ENCODE measurements at regions not wholly inside any gene's neighbourhood (a gene's known extent, or its start where the extent isn't known, plus 50 kb on each side); places are given as distances from the start of the nearest gene placed in this dataset.

DNA sequence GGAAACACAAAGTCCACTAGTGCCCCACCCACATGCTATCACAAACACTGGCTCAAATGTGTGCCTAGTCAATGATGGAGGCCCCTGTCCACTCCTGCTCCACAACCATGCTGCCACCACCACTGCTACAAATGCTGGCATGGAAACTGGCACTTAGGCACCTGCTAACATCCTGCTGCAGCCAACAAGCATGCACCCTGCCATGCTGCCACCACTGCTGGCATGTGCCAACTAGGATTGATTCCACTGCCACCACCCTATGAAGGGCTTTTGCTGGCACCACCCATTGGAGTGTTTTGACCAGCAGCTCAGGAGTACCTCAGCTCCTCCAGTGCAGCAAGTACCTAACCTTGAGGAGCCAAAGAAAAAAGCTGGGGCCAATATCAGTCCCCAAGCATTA, 236.6 kb downstream of the CCDC59 start:
- no peaks in the 10 kb centered on the region for H3K9me3 ChIP-seq (ENCODE audit: control insufficient read depth, low read length)
- DNase-seq, result no peak
- no peaks in the 10 kb centered on the region for H3K4me1 ChIP-seq (ENCODE audit: control insufficient read depth, insufficient read depth, low read length, poor library complexity, severe bottlenecking)
- H3K27me3 ChIP-seq (replicated peaks; ENCODE audit: control insufficient read depth, insufficient read depth, low read length, poor library complexity, severe bottlenecking), result no peaks in the 10 kb centered on the region
- H3K4me3 ChIP-seq (ENCODE audit: insufficient read depth, low read depth, low read length, poor library complexity, severe bottlenecking), result no peak overlapping the region
- H3K27ac ChIP-seq (ENCODE audit: insufficient read depth, low read length, poor library complexity, severe bottlenecking), result no peak overlapping the region
- no peaks in the 10 kb centered on the region for H3K36me3 ChIP-seq (ENCODE audit: control insufficient read depth, insufficient read depth, low read length)

DNA sequence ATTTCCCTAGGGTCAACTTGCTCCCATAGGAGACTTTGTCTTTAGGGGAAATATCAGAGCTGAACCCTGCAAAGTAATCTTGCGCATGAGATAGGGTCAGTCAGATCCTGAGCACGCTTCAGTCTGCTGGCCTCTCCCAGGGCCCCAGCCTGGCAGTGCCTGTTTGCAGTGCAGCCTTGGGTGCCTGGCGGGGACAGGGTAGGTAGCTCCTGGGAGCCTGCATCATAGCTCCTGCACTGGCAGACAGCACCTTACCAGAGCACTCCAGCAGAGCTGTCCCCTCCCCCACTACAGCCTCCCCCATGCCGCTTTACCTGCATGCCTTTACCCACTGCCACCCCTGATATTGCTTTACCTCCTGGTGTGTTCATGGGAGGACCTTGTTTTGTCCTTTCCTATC, 237.3 kb downstream of the CCDC59 start:
- Histone ChIP-seq H3K4me1 (ENCODE audit: control insufficient read depth, insufficient read depth, low read length, poor library complexity, severe bottlenecking) (no peaks in the 10 kb centered on the region), H3K27me3 (replicated peaks; ENCODE audit: control insufficient read depth, insufficient read depth, low read length, poor library complexity, severe bottlenecking) (no peaks in the 10 kb centered on the region), H3K4me3 (ENCODE audit: insufficient read depth, low read depth, low read length, poor library complexity, severe bottlenecking) (no peak overlapping the region), H3K36me3 (ENCODE audit: control insufficient read depth, insufficient read depth, low read length) (no peaks in the 10 kb centered on the region), H3K9me3 (ENCODE audit: control insufficient read depth, low read length) (no peaks in the 10 kb centered on the region), H3K27ac (ENCODE audit: insufficient read depth, low read length, poor library complexity, severe bottlenecking) (no peak overlapping the region)
- no peak for DNase-seq

DNA sequence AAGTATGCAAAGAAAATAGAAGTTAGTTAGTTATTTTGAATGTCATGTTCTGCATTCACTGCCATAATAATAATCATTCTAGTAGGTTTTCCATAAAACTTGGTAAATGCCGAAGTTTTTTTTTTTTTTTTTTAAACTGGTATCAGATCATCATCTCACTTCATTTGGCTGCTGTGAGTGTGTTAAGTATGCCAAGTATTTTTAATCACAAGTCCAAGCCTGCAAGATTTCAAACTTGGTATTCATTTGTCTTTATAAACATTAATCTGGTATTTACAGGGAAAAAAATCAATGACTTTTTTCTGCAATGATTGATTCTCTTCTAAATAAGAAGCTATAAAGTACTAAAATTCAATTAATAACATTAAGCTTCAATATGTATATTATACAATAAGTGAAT, 248.9 kb downstream of the CCDC59 start:
- H3K27me3 ChIP-seq (replicated peaks; ENCODE audit: control insufficient read depth, insufficient read depth, low read length, poor library complexity, severe bottlenecking), result no peaks in the 10 kb centered on the region
- H3K4me1 ChIP-seq (ENCODE audit: control insufficient read depth, insufficient read depth, low read length, poor library complexity, severe bottlenecking), result no peaks in the 10 kb centered on the region
- H3K9me3 ChIP-seq (ENCODE audit: control insufficient read depth, low read length), result no peaks in the 10 kb centered on the region
- DNase-seq, result no peak
- H3K36me3 ChIP-seq (ENCODE audit: control insufficient read depth, insufficient read depth, low read length), result no peaks in the 10 kb centered on the region
- no peak overlapping the region for H3K27ac ChIP-seq (ENCODE audit: insufficient read depth, low read length, poor library complexity, severe bottlenecking)
- H3K4me3 ChIP-seq (ENCODE audit: insufficient read depth, low read depth, low read length, poor library complexity, severe bottlenecking), result no peak overlapping the region

DNA sequence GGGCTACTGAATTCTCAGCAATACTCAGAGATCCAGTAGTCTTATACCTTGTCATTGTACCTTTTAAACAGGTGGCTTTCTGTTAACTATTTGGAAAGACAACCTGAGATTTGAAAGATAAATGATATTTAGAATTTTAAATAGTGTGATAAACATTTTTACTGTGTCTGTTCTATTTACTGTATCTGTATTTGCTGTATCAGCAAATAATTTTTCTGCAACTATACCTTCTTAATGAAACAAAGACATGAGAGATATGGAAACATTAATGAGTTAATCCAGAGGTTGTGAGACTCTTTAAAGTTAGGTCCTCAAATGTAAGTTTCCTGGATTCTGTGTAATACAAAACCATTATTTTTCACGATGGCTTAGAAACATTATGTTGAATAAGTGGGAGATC, 249.6 kb downstream of the CCDC59 start:
- no peak for DNase-seq
- H3K9me3 ChIP-seq (ENCODE audit: control insufficient read depth, low read length), result no peaks in the 10 kb centered on the region
- H3K27ac ChIP-seq (ENCODE audit: insufficient read depth, low read length, poor library complexity, severe bottlenecking), result no peak overlapping the region
- no peaks in the 10 kb centered on the region for H3K36me3 ChIP-seq (ENCODE audit: control insufficient read depth, insufficient read depth, low read length)
- H3K27me3 ChIP-seq (replicated peaks; ENCODE audit: control insufficient read depth, insufficient read depth, low read length, poor library complexity, severe bottlenecking), result no peaks in the 10 kb centered on the region
- H3K4me3 ChIP-seq (ENCODE audit: insufficient read depth, low read depth, low read length, poor library complexity, severe bottlenecking), result no peak overlapping the region
- no peaks in the 10 kb centered on the region for H3K4me1 ChIP-seq (ENCODE audit: control insufficient read depth, insufficient read depth, low read length, poor library complexity, severe bottlenecking)

DNA sequence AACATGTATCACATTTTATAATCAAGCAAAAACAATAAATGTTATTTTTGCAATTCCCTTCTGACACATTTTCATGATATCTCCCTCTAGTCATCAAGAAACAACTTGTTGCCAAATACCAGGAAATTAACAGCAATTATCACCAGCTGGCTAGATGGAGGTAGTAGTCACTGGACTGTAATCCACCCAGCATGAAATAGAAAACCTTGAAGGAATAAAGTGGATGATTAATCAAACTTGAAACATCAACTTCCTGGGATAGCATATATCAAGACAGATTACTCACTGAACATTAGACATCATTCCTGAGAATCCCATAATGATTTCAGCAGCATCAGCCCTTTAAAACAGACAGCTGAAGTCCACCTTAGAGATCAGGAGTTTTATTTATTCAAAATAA, 259.0 kb downstream of the CCDC59 start:
- Histone ChIP-seq H3K36me3 (ENCODE audit: control insufficient read depth, insufficient read depth, low read length) (no peaks in the 10 kb centered on the region), H3K27ac (ENCODE audit: insufficient read depth, low read length, poor library complexity, severe bottlenecking) (no peak overlapping the region), H3K4me1 (ENCODE audit: control insufficient read depth, insufficient read depth, low read length, poor library complexity, severe bottlenecking) (no peaks in the 10 kb centered on the region), H3K4me3 (ENCODE audit: insufficient read depth, low read depth, low read length, poor library complexity, severe bottlenecking) (no peak overlapping the region), H3K9me3 (ENCODE audit: control insufficient read depth, low read length) (no peaks in the 10 kb centered on the region), H3K27me3 (replicated peaks; ENCODE audit: control insufficient read depth, insufficient read depth, low read length, poor library complexity, severe bottlenecking) (no peaks in the 10 kb centered on the region)
- DNase-seq, result no peak

DNA sequence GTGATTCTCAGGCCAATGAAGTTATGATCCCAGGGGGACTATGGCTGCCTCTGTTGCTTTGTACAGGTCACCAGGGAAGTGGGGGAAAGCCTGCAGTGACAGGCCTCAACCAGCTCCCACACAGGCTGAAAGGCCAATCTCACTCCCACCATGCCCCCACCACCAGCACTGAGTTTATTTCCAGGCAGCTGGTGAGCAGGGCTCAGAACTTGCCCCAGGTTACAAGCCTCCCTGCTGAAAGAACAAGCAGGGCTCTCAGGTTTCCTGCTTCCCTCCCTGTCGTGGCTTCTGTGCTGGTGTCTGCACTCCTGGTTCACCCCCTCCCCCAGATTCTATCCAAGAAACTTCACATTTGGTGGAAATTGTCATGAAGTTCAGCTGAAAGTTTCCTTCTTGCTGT, 260.3 kb downstream of the CCDC59 start:
- Histone ChIP-seq H3K9me3 (ENCODE audit: control insufficient read depth, low read length) (no peaks in the 10 kb centered on the region), H3K4me3 (ENCODE audit: insufficient read depth, low read depth, low read length, poor library complexity, severe bottlenecking) (no peak overlapping the region), H3K36me3 (ENCODE audit: control insufficient read depth, insufficient read depth, low read length) (no peaks in the 10 kb centered on the region), H3K27ac (ENCODE audit: insufficient read depth, low read length, poor library complexity, severe bottlenecking) (no peak overlapping the region), H3K27me3 (replicated peaks; ENCODE audit: control insufficient read depth, insufficient read depth, low read length, poor library complexity, severe bottlenecking) (no peaks in the 10 kb centered on the region), H3K4me1 (ENCODE audit: control insufficient read depth, insufficient read depth, low read length, poor library complexity, severe bottlenecking) (no peaks in the 10 kb centered on the region)
- DNase-seq, result no peak

DNA sequence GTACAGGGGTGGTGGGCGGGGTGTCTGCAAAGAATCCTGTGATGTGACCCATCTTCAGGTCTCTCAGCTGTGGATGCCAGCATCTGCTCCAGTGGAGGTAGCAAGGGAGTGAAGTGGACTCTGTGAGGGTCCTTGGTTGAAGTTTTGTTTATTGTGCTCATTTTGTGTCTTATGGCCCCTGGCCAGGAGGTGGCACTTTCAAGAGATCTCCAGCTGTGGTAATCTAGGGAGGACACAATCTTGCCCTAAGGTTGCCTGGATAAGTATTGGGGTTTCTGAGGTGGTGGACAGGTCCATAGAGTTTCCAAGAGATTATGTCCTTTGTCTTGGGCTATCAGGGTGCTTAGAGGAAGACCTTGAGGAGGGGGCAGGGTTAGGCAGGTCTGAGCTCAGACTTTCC, 260.7 kb downstream of the CCDC59 start:
- H3K4me3 ChIP-seq (ENCODE audit: insufficient read depth, low read depth, low read length, poor library complexity, severe bottlenecking), result no peak overlapping the region

DNA sequence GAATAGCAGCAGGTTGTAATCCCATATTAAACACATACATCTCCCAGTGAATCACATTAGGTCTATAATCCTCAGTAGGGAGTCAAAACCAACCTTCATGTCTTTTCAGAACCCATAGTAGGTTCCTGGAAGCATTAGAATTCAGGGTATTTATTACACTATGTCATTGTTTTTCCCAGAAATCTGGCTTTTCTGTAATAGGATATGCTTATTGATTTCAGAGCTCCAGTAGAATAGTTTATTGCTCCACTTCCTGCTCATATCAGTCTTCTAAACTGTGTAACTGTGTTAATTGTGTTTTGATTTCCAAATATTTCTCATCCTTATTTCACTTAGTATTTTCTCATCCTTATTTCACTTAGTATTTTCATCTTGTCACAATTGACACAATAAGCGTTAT, 268.0 kb downstream of the CCDC59 start:
- Histone ChIP-seq H3K36me3 (ENCODE audit: control insufficient read depth, insufficient read depth, low read length) (no peaks in the 10 kb centered on the region), H3K4me3 (ENCODE audit: insufficient read depth, low read depth, low read length, poor library complexity, severe bottlenecking) (no peak overlapping the region), H3K4me1 (ENCODE audit: control insufficient read depth, insufficient read depth, low read length, poor library complexity, severe bottlenecking) (no peaks in the 10 kb centered on the region), H3K9me3 (ENCODE audit: control insufficient read depth, low read length) (no peaks in the 10 kb centered on the region), H3K27ac (ENCODE audit: insufficient read depth, low read length, poor library complexity, severe bottlenecking) (no peak overlapping the region), H3K27me3 (replicated peaks; ENCODE audit: control insufficient read depth, insufficient read depth, low read length, poor library complexity, severe bottlenecking) (no peaks in the 10 kb centered on the region)
- DNase-seq, result no peak

More for the DNA sequence above, 260.7 kb downstream of the CCDC59 start:
- Histone ChIP-seq H3K36me3 (ENCODE audit: control insufficient read depth, insufficient read depth, low read length) (no peaks in the 10 kb centered on the region), H3K27ac (ENCODE audit: insufficient read depth, low read length, poor library complexity, severe bottlenecking) (no peak overlapping the region), H3K4me1 (ENCODE audit: control insufficient read depth, insufficient read depth, low read length, poor library complexity, severe bottlenecking) (no peaks in the 10 kb centered on the region), H3K27me3 (replicated peaks; ENCODE audit: control insufficient read depth, insufficient read depth, low read length, poor library complexity, severe bottlenecking) (no peaks in the 10 kb centered on the region), H3K9me3 (ENCODE audit: control insufficient read depth, low read length) (no peaks in the 10 kb centered on the region)
- no peak for DNase-seq

DNA sequence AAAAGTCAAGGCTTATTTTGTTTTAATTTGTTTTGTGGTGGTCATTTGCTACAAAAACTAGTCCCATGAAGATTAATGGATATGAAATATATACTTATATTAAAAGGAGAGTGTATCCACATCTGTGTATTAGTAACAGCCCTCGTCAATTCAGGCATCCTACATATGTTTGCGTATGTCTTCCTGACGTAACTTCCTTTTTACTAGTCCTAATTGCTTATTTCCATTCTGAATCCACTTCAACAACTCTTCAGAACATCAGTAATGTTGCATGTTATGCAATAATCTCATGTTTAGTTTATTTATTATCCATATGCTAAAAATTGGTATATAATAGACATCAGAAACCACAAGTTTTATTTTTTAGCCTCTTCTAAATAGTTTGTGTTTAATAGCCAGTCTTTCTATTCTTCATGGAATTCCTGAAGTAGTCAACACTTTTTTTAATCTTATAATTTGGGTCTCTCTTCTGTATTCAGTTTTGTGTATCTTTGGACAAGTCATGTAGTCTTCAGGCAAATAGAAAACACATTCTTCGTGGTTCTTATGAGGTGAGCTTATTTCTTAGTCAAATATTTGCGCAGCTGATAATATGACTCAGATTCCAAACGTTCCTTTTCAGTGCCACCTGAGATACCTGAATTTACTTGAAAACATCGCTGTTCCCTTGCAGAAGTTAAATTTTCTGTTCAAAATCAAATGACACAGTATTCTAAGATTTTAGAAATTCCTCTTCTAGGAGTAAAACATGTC, 268.6 kb downstream of the CCDC59 start:
- Histone ChIP-seq H3K27ac (ENCODE audit: insufficient read depth, low read length, poor library complexity, severe bottlenecking) (no peak overlapping the region), H3K4me1 (ENCODE audit: control insufficient read depth, insufficient read depth, low read length, poor library complexity, severe bottlenecking) (no peaks in the 10 kb centered on the region), H3K9me3 (ENCODE audit: control insufficient read depth, low read length) (no peaks in the 10 kb centered on the region), H3K27me3 (replicated peaks; ENCODE audit: control insufficient read depth, insufficient read depth, low read length, poor library complexity, severe bottlenecking) (no peaks in the 10 kb centered on the region), H3K4me3 (ENCODE audit: insufficient read depth, low read depth, low read length, poor library complexity, severe bottlenecking) (no peak overlapping the region), H3K36me3 (ENCODE audit: control insufficient read depth, insufficient read depth, low read length) (no peaks in the 10 kb centered on the region)
- DNase-seq, result no peak

DNA sequence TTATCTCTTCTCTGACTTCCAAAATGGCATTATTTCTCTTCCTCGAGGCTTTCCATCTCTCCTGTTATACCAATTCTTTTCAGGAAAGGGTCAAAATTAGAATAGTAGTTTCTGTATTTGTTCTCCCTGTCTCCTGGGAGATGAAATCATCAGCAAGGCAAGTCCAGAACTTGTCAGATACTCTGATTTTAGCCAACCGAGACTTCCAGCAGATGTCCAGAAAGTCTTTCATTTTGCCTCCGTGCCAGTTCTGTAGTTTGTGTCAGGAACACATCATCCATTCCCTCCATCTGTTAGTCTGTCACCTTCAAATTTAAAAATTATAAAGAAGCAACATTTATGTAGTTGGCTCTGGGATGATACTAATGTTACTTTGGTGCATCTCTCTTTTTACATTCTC, 275.7 kb downstream of the CCDC59 start:
- Histone ChIP-seq H3K4me1 (ENCODE audit: control insufficient read depth, insufficient read depth, low read length, poor library complexity, severe bottlenecking) (no peaks in the 10 kb centered on the region), H3K27ac (ENCODE audit: insufficient read depth, low read length, poor library complexity, severe bottlenecking) (no peak overlapping the region), H3K9me3 (ENCODE audit: control insufficient read depth, low read length) (no peaks in the 10 kb centered on the region), H3K27me3 (replicated peaks; ENCODE audit: control insufficient read depth, insufficient read depth, low read length, poor library complexity, severe bottlenecking) (no peaks in the 10 kb centered on the region), H3K4me3 (ENCODE audit: insufficient read depth, low read depth, low read length, poor library complexity, severe bottlenecking) (no peak overlapping the region), H3K36me3 (ENCODE audit: control insufficient read depth, insufficient read depth, low read length) (no peaks in the 10 kb centered on the region)
- DNase-seq, result no peak
